HCT116 (cell line): ENCODE measurements at regions not wholly inside any gene's neighbourhood (a gene's known extent, or its start where the extent isn't known, plus 50 kb on each side); places are given as distances from the start of the nearest gene placed in this dataset.

Experiments used
- CTCF ChIP-seq, 3 experiments: fragments of 200-600 bp in 1 of 3; sonication (generic) in 1 of 3; IDR thresholded peaks in 2 of 3; conservative IDR thresholded peaks in 1 of 3; 2 replicates each; pipeline ENCODE4 v1.5.1; 2012 to 2017; ENCODE audit warnings: low read depth in 2 of 3, low read length in 2 of 3, antibody characterized with exemption in 1 of 3, borderline replicate concordance in 1 of 3, control low read depth in 1 of 3, mild to moderate bottlenecking in 1 of 3, mixed read lengths in 1 of 3, mixed run types in 1 of 3, moderate library complexity in 1 of 3; ENCODE audit not compliant: insufficient read depth in 1 of 3
- EGR1 ChIP-seq: IDR thresholded peaks from 2 replicates; pipeline ENCODE4 v1.6.1; 2012; ENCODE audit warnings: low read depth
- POLR2AphosphoS5 ChIP-seq: IDR thresholded peaks from 2 replicates; pipeline ENCODE4 v1.6.1; 2011; ENCODE audit warnings: mild to moderate bottlenecking, low read depth, low read length, moderate library complexity

DNA sequence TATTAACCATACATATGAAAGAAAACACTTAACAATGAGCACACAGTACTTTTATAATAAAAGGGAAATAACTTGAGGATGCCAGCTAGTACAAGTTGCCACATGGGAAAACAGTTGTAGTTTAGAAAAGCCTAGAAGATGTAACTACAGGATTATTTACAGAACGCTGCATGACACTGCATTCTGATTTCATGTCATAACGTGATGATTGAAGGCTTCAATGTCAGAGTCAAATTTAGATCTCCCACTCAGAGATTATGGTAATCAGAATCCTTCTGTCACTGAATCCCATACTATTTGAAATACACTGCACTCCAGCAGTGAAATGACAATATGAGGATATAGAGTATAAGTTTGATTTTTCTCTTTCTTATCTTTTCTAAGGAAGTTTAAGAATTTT lies 253.9 kb upstream of the LRRN1 start:
- TF ChIP-seq EGR1 (no peak), CTCF (IDR thresholded peaks at IDR 0.05 in 2 of 3, conservative IDR thresholded peaks at IDR 0.05 in 1 of 3; ENCODE audit: borderline replicate concordance in 1 of 3, insufficient read depth in 1 of 3, low read depth in 2 of 3, low read length in 2 of 3) (no peak), POLR2AphosphoS5 (no peak)
